Upper lobe of left lung (tissue), 4 donors: ENCODE measurements at regions not wholly inside any gene's neighbourhood (a gene's known extent, or its start where the extent isn't known, plus 50 kb on each side); places are given as distances from the start of the nearest gene placed in this dataset.

ENCODE experiments used
- CTCF ChIP-seq, 6 experiments: fragments of 450-650 bp in 4 of 6; fragments of 200-600 bp in 2 of 6; sonication (generic) in 2 of 6; IDR thresholded peaks; one replicate each; pipeline ENCODE4 v1.5.1; 2016 to 2019; ENCODE audit warnings: antibody characterized with exemption in 6 of 6
- EP300 ChIP-seq, 4 donors: sonication (generic); formaldehyde crosslinking; IDR thresholded peaks; one replicate each; pipeline ENCODE4 v1.5.1; 2017; ENCODE audit warnings: antibody characterized with exemption in 4 of 4, control low read depth in 2 of 4
- POLR2AphosphoS5 ChIP-seq, 2 donors: sonication (generic); formaldehyde crosslinking; IDR thresholded peaks; one replicate each; pipeline ENCODE4 v1.5.1; 2017; ENCODE audit warnings: antibody characterized with exemption in 2 of 2

- TF ChIP-seq CTCF (IDR thresholded peaks at IDR 0.05) (no peak), EP300 (IDR thresholded peaks at IDR 0.05) (no peak), POLR2AphosphoS5 (IDR thresholded peaks at IDR 0.05) (no peak)
These were observed 443.8 kb upstream of the PIK3R1 start for GRCh38 chr5:67771791-67772190.
